GM20000 (cell line): ENCODE measurements at regions not wholly inside any gene's neighbourhood (a gene's known extent, or its start where the extent isn't known, plus 50 kb on each side); places are given as distances from the start of the nearest gene placed in this dataset.

Source experiments
- DNase-seq: peaks from one replicate; pipeline ENCODE4 v3.0.0; 2012; ENCODE audit warnings: low spot score
- CTCF ChIP-seq: IDR thresholded peaks from 2 replicates; pipeline ENCODE4 v1.5.1; 2012; ENCODE audit warnings: mild to moderate bottlenecking, control low read depth; ENCODE audit errors: extremely low read depth, missing control alignments

GRCh38 chr7:25384788-25385505, 156.7 kb upstream of the NPVF start:
- TF ChIP-seq CTCF, result no peak
- no peak for DNase-seq

- no peak for TF ChIP-seq CTCF
- DNase-seq, result no peak
These were observed 157.3 kb upstream of the NPVF start for GRCh38 chr7:25385506-25386136.

- no peak for TF ChIP-seq CTCF
- DNase-seq, result no peak
These were observed 158.0 kb upstream of the NPVF start for GRCh38 chr7:25386311-25386744.

GRCh38 chr7:25388681-25389080, 160.4 kb upstream of the NPVF start:
- no peak for TF ChIP-seq CTCF
- DNase-seq, result no peak

GRCh38 chr7:25389489-25390106, 161.3 kb upstream of the NPVF start:
- DNase-seq, result peak; percentile 20
- no peak for TF ChIP-seq CTCF

GRCh38 chr7:25391295-25391861, 163.1 kb upstream of the NPVF start:
- no peak for TF ChIP-seq CTCF
- DNase-seq, result peak; percentile 8
